OCI-LY1 (cell line): ENCODE measurements at regions not wholly inside any gene's neighbourhood (a gene's known extent, or its start where the extent isn't known, plus 50 kb on each side); places are given as distances from the start of the nearest gene placed in this dataset.

Experiments
- CTCF ChIP-seq: fragments of 200-600 bp; sonication (generic), shearing (Covaris generic); IDR thresholded peaks from 2 replicates; pipeline ENCODE4 v1.5.1; 2017; ENCODE audit warnings: mild to moderate bottlenecking, antibody characterized with exemption, low read length, moderate library complexity, mixed read lengths
- EZH2 ChIP-seq: fragments of 200-600 bp; sonication (generic), shearing (Covaris generic); IDR thresholded peaks from 2 replicates; pipeline ENCODE4 v1.8.0; 2017; ENCODE audit warnings: borderline replicate concordance, mixed run types, mild to moderate bottlenecking, antibody characterized with exemption, low read length, moderate library complexity, mixed read lengths

- TF ChIP-seq CTCF (no peak), EZH2 (no peak)
Observed at GRCh38 chr7:33794959-33795358, 110.4 kb upstream of the BMPER start.
